Karpas-422 (cell line): ENCODE measurements at regions not wholly inside any gene's neighbourhood (a gene's known extent, or its start where the extent isn't known, plus 50 kb on each side); places are given as distances from the start of the nearest gene placed in this dataset.
"Not testable (repeated sequence)": the region's sequence is repeated elsewhere in the genome, so short reads cannot be mapped to it uniquely, and the experiment has no call there.

Experiments used
- DNase-seq: peaks from one replicate; pipeline ENCODE4 v3.0.0-alpha.2; 2015
- H2AFZ ChIP-seq: fragments of 200-600 bp; sonication (generic); 2 replicates; pipeline ENCODE4 v1.6.1; 2014; ENCODE audit warnings: antibody characterized with exemption, low read length, mixed read lengths
- H3K27ac ChIP-seq: fragments of 200-600 bp; sonication (generic); 2 replicates; pipeline ENCODE4 v1.5.1; 2014; ENCODE audit warnings: mild to moderate bottlenecking, low read length, moderate library complexity
- H3K27me3 ChIP-seq: fragments of 200-600 bp; sonication (generic); 2 replicates; pipeline ENCODE4 v1.6.1; 2014; ENCODE audit warnings: low read length, mixed read lengths
- H3K36me3 ChIP-seq: fragments of 200-600 bp; sonication (generic); 2 replicates; pipeline ENCODE4 v1.6.1; 2014; ENCODE audit warnings: low read length, mixed read lengths; ENCODE audit not compliant: insufficient read depth
- H3K4me1 ChIP-seq: fragments of 200-600 bp; sonication (generic); 2 replicates; pipeline ENCODE4 v1.6.1; 2014; ENCODE audit warnings: mild to moderate bottlenecking, low read length, mixed read lengths
- H3K4me2 ChIP-seq: fragments of 200-600 bp; sonication (generic); 2 replicates; pipeline ENCODE4 v1.6.1; 2014; ENCODE audit warnings: low read length, low read depth, mild to moderate bottlenecking; ENCODE audit not compliant: poor library complexity, severe bottlenecking
- H3K4me3 ChIP-seq: fragments of 200-600 bp; sonication (generic); 2 replicates; pipeline ENCODE4 v1.5.1; 2014; ENCODE audit warnings: mild to moderate bottlenecking, antibody characterized with exemption, low read length, mixed read lengths
- H3K79me2 ChIP-seq: fragments of 200-600 bp; sonication (generic); 2 replicates; pipeline ENCODE4 v1.6.1; 2014; ENCODE audit warnings: mild to moderate bottlenecking, low read length, mixed read lengths
- H3K9ac ChIP-seq: fragments of 200-600 bp; sonication (generic); 2 replicates; pipeline ENCODE4 v1.6.0; 2014; ENCODE audit warnings: low read length
- H3K9me2 ChIP-seq: fragments of 200-600 bp; sonication (generic), shearing (Covaris generic); replicated peaks from 2 replicates; pipeline ENCODE4 v1.6.0; 2014; ENCODE audit warnings: mild to moderate bottlenecking, low read length, moderate library complexity; ENCODE audit not compliant: insufficient read depth
- H3K9me3 ChIP-seq: fragments of 300-700, 200-600 bp; sonication (generic); 2 replicates; pipeline ENCODE4 v1.6.1; 2014; ENCODE audit warnings: low read length, mixed read lengths
- H4K20me1 ChIP-seq: fragments of 200-600 bp; sonication (generic); 2 replicates; pipeline ENCODE4 v1.6.1; 2014; ENCODE audit warnings: mild to moderate bottlenecking, antibody characterized with exemption, low read length, low read depth; ENCODE audit not compliant: insufficient read depth

GRCh38 chr1:182301026-182301436 is 90.6 kb downstream of the GLUL start:
- H3K27me3 ChIP-seq, result no peaks in the 10 kb centered on the region
- DNase-seq, result no peak
- H3K4me2 ChIP-seq, result no peak overlapping the region
- no peak overlapping the region for H3K4me3 ChIP-seq
- no peak overlapping the region for H3K9ac ChIP-seq
- H3K36me3 ChIP-seq, result no peaks in the 10 kb centered on the region
- H3K9me2 ChIP-seq, result no peaks in the 10 kb centered on the region
- no peaks in the 10 kb centered on the region for H3K79me2 ChIP-seq
- H2AFZ ChIP-seq, result no peak overlapping the region
- H3K9me3 ChIP-seq, result no peaks in the 10 kb centered on the region
- H4K20me1 ChIP-seq, result no peaks in the 10 kb centered on the region
- no peak overlapping the region for H3K27ac ChIP-seq
- no peaks in the 10 kb centered on the region for H3K4me1 ChIP-seq

GRCh38 chr1:182299728-182300616 is 91.6 kb downstream of the GLUL start:
- Histone ChIP-seq H3K9me3 (no peaks in the 10 kb centered on the region), H2AFZ (no peak overlapping the region), H3K79me2 (no peaks in the 10 kb centered on the region), H3K27me3 (no peaks in the 10 kb centered on the region), H3K36me3 (no peaks in the 10 kb centered on the region), H4K20me1 (no peaks in the 10 kb centered on the region), H3K27ac (no peak overlapping the region), H3K4me2 (no peak overlapping the region), H3K9ac (no peak overlapping the region), H3K9me2 (no peaks in the 10 kb centered on the region), H3K4me3 (no peak overlapping the region), H3K4me1 (no peaks in the 10 kb centered on the region)
- no peak for DNase-seq

- not testable (repeated sequence) for H3K9me2 ChIP-seq, H3K36me3 ChIP-seq, H3K9me3 ChIP-seq, H3K27ac ChIP-seq, H3K9ac ChIP-seq, H3K4me2 ChIP-seq, H4K20me1 ChIP-seq, H2AFZ ChIP-seq, H3K79me2 ChIP-seq, DNase-seq, H3K27me3 ChIP-seq, H3K4me1 ChIP-seq, H3K4me3 ChIP-seq
These were observed 92.4 kb downstream of the GLUL start for GRCh38 chr1:182299054-182299727.

- no peak overlapping the region for H3K9ac ChIP-seq
- no peak overlapping the region for H3K27ac ChIP-seq
- H3K79me2 ChIP-seq, result no peaks in the 10 kb centered on the region
- DNase-seq, result no peak
- no peaks in the 10 kb centered on the region for H3K9me2 ChIP-seq
- no peak overlapping the region for H3K4me3 ChIP-seq
- H4K20me1 ChIP-seq, result no peaks in the 10 kb centered on the region
- H2AFZ ChIP-seq, result no peak overlapping the region
- no peaks in the 10 kb centered on the region for H3K9me3 ChIP-seq
- H3K36me3 ChIP-seq, result no peaks in the 10 kb centered on the region
- no peaks in the 10 kb centered on the region for H3K27me3 ChIP-seq
- H3K4me2 ChIP-seq, result no peak overlapping the region
- H3K4me1 ChIP-seq, result no peaks in the 10 kb centered on the region
These were observed 94.3 kb downstream of the GLUL start for GRCh38 chr1:182297335-182297734.

- no peak for DNase-seq
- no peak overlapping the region for H3K4me3 ChIP-seq
- H3K79me2 ChIP-seq, result no peaks in the 10 kb centered on the region
- no peak overlapping the region for H2AFZ ChIP-seq
- H3K9me3 ChIP-seq, result no peaks in the 10 kb centered on the region
- H4K20me1 ChIP-seq, result no peaks in the 10 kb centered on the region
- no peaks in the 10 kb centered on the region for H3K9me2 ChIP-seq
- no peak overlapping the region for H3K4me2 ChIP-seq
- H3K36me3 ChIP-seq, result no peaks in the 10 kb centered on the region
- no peaks in the 10 kb centered on the region for H3K27me3 ChIP-seq
- H3K4me1 ChIP-seq, result no peaks in the 10 kb centered on the region
- H3K9ac ChIP-seq, result no peak overlapping the region
- no peak overlapping the region for H3K27ac ChIP-seq
These were observed 95.9 kb downstream of the GLUL start for GRCh38 chr1:182295697-182296096.

- Histone ChIP-seq H3K27ac (no peak overlapping the region), H3K4me3 (no peak overlapping the region), H3K9ac (no peak overlapping the region)
These were observed 98.4 kb downstream of the GLUL start for GRCh38 chr1:182293119-182293589.

GRCh38 chr1:182292193-182292741 is 99.3 kb downstream of the GLUL start:
- H3K9ac ChIP-seq, result no peak overlapping the region

More at GRCh38 chr1:182293119-182293589, 98.4 kb downstream of the GLUL start:
- no peak overlapping the region for H2AFZ ChIP-seq
- no peaks in the 10 kb centered on the region for H3K36me3 ChIP-seq
- DNase-seq, result no peak
- H3K9me2 ChIP-seq, result no peaks in the 10 kb centered on the region
- no peaks in the 10 kb centered on the region for H3K4me1 ChIP-seq
- H3K4me2 ChIP-seq, result no peak overlapping the region
- no peaks in the 10 kb centered on the region for H3K27me3 ChIP-seq
- H3K9me3 ChIP-seq, result no peaks in the 10 kb centered on the region
- no peaks in the 10 kb centered on the region for H4K20me1 ChIP-seq
- no peaks in the 10 kb centered on the region for H3K79me2 ChIP-seq

GRCh38 chr1:182291584-182292192 is 99.9 kb downstream of the GLUL start:
- no peak for DNase-seq
- H3K9me3 ChIP-seq, result no peaks in the 10 kb centered on the region
- no peak overlapping the region for H3K27ac ChIP-seq
- no peaks in the 10 kb centered on the region for H3K4me1 ChIP-seq
- H3K27me3 ChIP-seq, result no peaks in the 10 kb centered on the region
- H4K20me1 ChIP-seq, result no peaks in the 10 kb centered on the region
- H3K9ac ChIP-seq, result no peak overlapping the region
- no peak overlapping the region for H3K4me3 ChIP-seq
- no peak overlapping the region for H3K4me2 ChIP-seq
- no peak overlapping the region for H2AFZ ChIP-seq
- no peaks in the 10 kb centered on the region for H3K36me3 ChIP-seq
- no peaks in the 10 kb centered on the region for H3K79me2 ChIP-seq
- H3K9me2 ChIP-seq, result no peaks in the 10 kb centered on the region

More at GRCh38 chr1:182292193-182292741, 99.3 kb downstream of the GLUL start:
- Histone ChIP-seq H3K4me1 (no peaks in the 10 kb centered on the region), H3K4me3 (no peak overlapping the region), H2AFZ (no peak overlapping the region), H4K20me1 (no peaks in the 10 kb centered on the region), H3K9me3 (no peaks in the 10 kb centered on the region), H3K79me2 (no peaks in the 10 kb centered on the region), H3K9me2 (no peaks in the 10 kb centered on the region), H3K27ac (no peak overlapping the region), H3K36me3 (no peaks in the 10 kb centered on the region), H3K27me3 (no peaks in the 10 kb centered on the region), H3K4me2 (no peak overlapping the region)
- no peak for DNase-seq
